ENCODE measurements at regions not wholly inside any gene's neighbourhood (a gene's known extent, or its start where the extent isn't known, plus 50 kb on each side); places are given as distances from the start of the nearest gene placed in this dataset.

- peak; percentile 75 for DNase-seq
Observed at GRCh38 chr1:5514527-5515183, 477.6 kb downstream of the NPHP4 start.

GRCh38 chr1:5513846-5514526 lies 478.2 kb downstream of the NPHP4 start:
- DNase-seq = peak; percentile 40

- DNase-seq = no peak
Observed at GRCh38 chr1:5513179-5513578, 479.0 kb downstream of the NPHP4 start.

- DNase-seq = no peak
Observed at GRCh38 chr1:5511381-5512097, 480.7 kb downstream of the NPHP4 start.

- peak; percentile 68 for DNase-seq
Observed at GRCh38 chr1:5509664-5510452, 482.4 kb downstream of the NPHP4 start.

- no peak for DNase-seq
Observed at GRCh38 chr1:5508669-5509330, 483.4 kb downstream of the NPHP4 start.

- DNase-seq = no peak
Observed at GRCh38 chr1:5507340-5507739, 484.9 kb downstream of the NPHP4 start.

GRCh38 chr1:5506634-5507033 lies 485.6 kb downstream of the NPHP4 start:
- no peak for DNase-seq

- no peak for DNase-seq
Observed at GRCh38 chr1:5505944-5506343, 486.3 kb downstream of the NPHP4 start.

- DNase-seq = no peak
Observed at GRCh38 chr1:5504364-5504740, 487.9 kb downstream of the NPHP4 start.

- DNase-seq = no peak
Observed at GRCh38 chr1:5503556-5504363, 488.5 kb downstream of the NPHP4 start.

- no peak for DNase-seq
Observed at GRCh38 chr1:5502311-5503194, 489.7 kb downstream of the NPHP4 start.

- no peak for DNase-seq
Observed at GRCh38 chr1:5501206-5501930, 490.9 kb downstream of the NPHP4 start.

- DNase-seq = no peak
Observed at GRCh38 chr1:5500541-5500940, 491.7 kb downstream of the NPHP4 start.

- no peak for DNase-seq
Observed at GRCh38 chr1:5497503-5497902, 494.7 kb downstream of the NPHP4 start.

GRCh38 chr1:5495596-5496410 lies 496.4 kb downstream of the NPHP4 start:
- DNase-seq = no peak

GRCh38 chr1:5494518-5494917 lies 497.7 kb downstream of the NPHP4 start:
- DNase-seq = no peak

- no peak for DNase-seq
Observed at GRCh38 chr1:5493851-5494311, 498.3 kb downstream of the NPHP4 start.

- no peak for DNase-seq
Observed at GRCh38 chr1:5493275-5493674, 498.9 kb downstream of the NPHP4 start.

Measured in hematopoietic multipotent progenitor cell treated with erythropoietin and hydrocortisone succinate and interleukin-3 and kit ligand, for 4 days (in vitro differentiated cells).